ENCODE measurements at regions not wholly inside any gene's neighbourhood (a gene's known extent, or its start where the extent isn't known, plus 50 kb on each side); places are given as distances from the start of the nearest gene placed in this dataset.

DNA sequence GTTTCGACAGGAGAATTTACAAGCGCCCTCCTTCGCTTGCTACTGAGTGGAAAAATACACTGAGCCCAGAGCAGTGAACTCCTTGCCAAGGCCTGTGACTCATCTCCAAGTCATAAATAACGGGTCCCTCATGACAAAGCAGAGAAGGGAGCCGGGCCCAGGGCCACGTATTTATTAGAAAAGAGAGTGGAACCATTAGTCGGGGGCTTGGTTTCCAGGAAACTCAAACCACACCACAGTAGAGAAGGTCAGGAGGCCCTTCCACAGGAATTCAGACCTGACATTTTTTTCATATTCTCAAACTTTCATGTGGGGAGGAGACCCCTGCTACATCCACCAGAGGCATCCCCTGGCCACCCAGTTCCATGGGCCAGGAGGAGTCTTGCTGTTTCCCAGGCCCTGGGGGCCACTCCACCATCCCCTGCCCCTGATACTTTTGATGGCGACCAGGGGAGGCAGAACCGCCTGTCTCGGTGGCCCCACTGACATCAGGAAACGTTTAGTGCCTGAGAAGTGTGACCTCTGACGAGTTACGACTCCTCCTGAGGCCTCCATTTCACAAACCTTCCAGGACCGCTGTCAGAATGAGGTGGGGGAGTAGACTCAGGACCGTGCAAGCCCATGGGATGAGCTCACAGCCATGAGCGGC lies 289.7 kb downstream of the DYSF start:
- TF ChIP-seq, protein P1, sequence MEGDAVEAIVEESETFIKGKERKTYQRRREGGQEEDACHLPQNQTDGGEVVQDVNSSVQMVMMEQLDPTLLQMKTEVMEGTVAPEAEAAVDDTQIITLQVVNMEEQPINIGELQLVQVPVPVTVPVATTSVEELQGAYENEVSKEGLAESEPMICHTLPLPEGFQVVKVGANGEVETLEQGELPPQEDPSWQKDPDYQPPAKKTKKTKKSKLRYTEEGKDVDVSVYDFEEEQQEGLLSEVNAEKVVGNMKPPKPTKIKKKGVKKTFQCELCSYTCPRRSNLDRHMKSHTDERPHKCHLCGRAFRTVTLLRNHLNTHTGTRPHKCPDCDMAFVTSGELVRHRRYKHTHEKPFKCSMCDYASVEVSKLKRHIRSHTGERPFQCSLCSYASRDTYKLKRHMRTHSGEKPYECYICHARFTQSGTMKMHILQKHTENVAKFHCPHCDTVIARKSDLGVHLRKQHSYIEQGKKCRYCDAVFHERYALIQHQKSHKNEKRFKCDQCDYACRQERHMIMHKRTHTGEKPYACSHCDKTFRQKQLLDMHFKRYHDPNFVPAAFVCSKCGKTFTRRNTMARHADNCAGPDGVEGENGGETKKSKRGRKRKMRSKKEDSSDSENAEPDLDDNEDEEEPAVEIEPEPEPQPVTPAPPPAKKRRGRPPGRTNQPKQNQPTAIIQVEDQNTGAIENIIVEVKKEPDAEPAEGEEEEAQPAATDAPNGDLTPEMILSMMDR (IDR thresholded peaks at IDR 0.05), result no peak

DNA sequence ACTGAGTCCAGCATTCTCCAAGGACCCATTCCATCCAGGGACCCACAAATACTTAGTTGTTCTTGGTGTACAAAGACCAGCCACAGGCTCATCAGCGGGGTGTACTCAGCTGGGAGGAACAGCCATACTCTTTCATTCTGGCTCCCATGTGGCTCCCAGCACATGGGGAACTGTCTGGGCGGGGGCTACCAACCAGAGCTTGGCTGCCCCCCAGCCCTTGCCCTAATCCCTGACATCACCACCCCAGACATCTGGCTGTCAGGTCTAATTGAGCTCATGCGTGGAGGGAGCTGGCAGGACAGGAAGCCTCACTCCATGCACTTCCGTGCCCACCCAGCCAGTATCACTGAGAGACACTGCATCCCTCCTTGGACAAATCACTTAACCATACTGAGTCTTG lies 283.6 kb downstream of the DYSF start:
- TF ChIP-seq, protein P1 (IDR thresholded peaks at IDR 0.05), result no peak

DNA sequence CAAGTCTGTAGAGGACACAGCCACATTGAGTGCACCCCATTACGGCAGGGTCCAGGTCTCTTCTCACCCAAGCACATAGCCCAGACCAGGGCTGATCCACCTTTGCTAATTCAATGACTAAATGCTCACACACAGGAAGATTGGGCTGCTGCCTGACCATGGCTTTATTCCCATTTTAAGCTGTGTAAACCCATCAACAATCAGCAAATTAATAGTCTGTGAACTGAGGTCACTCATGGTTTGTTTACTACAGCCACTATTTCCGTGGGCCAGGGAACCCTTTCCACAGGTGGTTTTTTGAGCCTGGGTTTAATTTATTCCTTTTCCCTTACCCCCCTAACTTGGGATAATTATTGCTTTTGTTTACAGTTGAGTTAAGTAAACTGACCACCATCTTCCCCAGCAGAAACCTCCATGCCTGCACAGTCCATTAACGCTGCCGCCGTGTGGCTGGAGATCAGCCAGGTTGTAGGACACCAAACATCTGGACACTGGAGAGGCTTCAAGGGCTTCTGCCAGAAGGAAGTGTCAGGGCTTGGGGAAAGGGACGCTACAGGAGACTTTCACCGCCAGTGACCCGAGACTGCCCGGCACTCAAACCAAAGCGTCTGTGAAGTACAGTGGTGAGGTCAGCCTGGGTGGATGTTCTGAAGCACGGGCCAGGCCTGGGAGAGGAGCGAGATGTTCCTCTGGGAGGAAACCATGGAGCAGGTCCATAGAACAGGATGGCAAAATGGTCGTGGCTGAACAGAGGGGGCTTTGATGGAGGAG lies 282.9 kb downstream of the DYSF start:
- TF ChIP-seq, protein P1 (IDR thresholded peaks at IDR 0.05), result no peak
